Bronchial epithelial cell (primary cell): ENCODE measurements at regions not wholly inside any gene's neighbourhood (a gene's known extent, or its start where the extent isn't known, plus 50 kb on each side); places are given as distances from the start of the nearest gene placed in this dataset.

Experiments used
- DNase-seq: peaks from one replicate; pipeline ENCODE4 v3.0.0-alpha.2; 2010; ENCODE audit warnings: low read depth
- FAIRE-seq: peaks from 2 replicates; lab custom pipeline; 2011; peaks lifted over from hg19 to GRCh38; lab: Jason Lieb, UNC
- H3K27me3 ChIP-seq: 2 replicates; pipeline ENCODE4 v1.5.1; 2011; ENCODE audit warnings: low read length; ENCODE audit not compliant: control insufficient read depth, insufficient read depth
- H3K36me3 ChIP-seq: 2 replicates; pipeline ENCODE4 v1.5.1; 2011; ENCODE audit warnings: low read length; ENCODE audit not compliant: control insufficient read depth, insufficient read depth
- H3K4me3 ChIP-seq: 2 replicates; pipeline ENCODE4 v1.5.1; 2011; ENCODE audit warnings: mild to moderate bottlenecking, low read depth, low read length, control low read depth
- TF ChIP-seq, protein P1 (sequence below): IDR thresholded peaks from 2 replicates; pipeline ENCODE4 v1.5.1; 2011; ENCODE audit warnings: mild to moderate bottlenecking, moderate library complexity, low read length, control low read depth, inconsistent platforms; ENCODE audit not compliant: insufficient read depth, severe bottlenecking

DNA sequence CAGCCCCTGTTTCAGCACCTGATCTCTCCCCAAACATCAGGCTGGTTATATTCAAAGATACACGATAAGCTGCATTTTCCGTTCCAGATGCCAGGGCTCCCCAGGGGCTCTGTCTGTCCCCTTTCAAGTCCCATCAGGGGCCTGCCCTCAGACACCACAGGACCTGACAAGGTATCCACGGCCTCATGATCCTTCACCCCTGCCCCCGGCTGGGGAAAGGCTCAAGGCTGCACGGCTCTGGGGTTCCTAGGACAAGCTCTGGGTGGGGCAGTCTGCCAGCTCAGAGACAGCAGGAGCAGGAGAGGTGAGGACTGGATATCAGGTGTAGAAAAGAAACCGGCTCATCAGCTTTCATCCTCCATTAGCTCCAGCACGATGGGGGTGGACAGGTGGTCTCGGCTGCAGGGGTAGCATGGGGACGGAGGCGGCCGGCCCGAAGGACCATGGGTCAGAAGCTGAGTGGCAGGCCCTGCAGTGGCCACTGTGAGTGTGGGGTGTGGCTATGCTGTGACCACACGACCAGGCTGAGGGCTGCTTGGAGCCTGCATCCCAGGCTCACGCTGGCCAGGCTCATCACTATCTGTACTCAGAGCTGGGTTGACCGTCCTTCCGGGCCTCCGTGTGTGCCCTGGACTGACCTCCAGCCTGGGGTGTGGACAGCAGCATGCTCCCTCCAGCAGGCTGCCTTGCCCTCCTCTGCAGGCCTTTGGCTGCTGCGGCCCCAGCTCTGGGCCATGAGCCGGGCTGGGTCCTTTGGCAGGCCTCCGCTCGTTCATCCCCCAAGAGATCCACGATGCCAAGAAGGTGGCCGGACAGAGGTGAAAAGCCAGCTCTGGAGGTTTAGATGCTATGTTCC lies 386.2 kb downstream of the THBS2 start:
- no peak for FAIRE-seq
- no peak for DNase-seq
- H3K4me3 ChIP-seq = no peak overlapping the region
- no peaks in the 10 kb centered on the region for H3K36me3 ChIP-seq
- no peaks in the 10 kb centered on the region for H3K27me3 ChIP-seq
- TF ChIP-seq, protein P1, sequence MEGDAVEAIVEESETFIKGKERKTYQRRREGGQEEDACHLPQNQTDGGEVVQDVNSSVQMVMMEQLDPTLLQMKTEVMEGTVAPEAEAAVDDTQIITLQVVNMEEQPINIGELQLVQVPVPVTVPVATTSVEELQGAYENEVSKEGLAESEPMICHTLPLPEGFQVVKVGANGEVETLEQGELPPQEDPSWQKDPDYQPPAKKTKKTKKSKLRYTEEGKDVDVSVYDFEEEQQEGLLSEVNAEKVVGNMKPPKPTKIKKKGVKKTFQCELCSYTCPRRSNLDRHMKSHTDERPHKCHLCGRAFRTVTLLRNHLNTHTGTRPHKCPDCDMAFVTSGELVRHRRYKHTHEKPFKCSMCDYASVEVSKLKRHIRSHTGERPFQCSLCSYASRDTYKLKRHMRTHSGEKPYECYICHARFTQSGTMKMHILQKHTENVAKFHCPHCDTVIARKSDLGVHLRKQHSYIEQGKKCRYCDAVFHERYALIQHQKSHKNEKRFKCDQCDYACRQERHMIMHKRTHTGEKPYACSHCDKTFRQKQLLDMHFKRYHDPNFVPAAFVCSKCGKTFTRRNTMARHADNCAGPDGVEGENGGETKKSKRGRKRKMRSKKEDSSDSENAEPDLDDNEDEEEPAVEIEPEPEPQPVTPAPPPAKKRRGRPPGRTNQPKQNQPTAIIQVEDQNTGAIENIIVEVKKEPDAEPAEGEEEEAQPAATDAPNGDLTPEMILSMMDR = no peak

DNA sequence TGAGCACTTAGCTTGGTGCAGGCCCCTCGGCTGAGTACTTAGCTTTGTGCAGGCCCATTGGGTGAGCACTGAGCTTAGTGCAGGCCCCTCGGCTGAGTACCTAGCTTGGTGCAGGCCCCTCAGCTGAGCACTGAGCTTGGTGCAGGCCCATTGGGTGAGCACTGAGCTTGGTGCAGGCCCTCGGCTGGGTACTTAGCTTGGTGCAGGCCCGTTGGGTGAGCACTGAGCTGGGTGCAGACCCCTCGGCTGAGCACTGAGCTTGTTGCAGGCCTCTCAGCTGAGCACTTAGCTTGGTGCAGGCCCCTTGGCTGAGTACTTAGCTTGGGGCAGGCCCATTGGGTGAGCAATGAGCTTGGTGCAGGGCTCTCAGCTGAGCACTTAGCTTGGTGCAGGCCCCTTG lies 387.1 kb downstream of the THBS2 start:
- TF ChIP-seq, protein P1 = no peak
- no peak for DNase-seq
- FAIRE-seq = no peak
- H3K36me3 ChIP-seq = no peaks in the 10 kb centered on the region
- no peaks in the 10 kb centered on the region for H3K27me3 ChIP-seq
- no peak overlapping the region for H3K4me3 ChIP-seq

DNA sequence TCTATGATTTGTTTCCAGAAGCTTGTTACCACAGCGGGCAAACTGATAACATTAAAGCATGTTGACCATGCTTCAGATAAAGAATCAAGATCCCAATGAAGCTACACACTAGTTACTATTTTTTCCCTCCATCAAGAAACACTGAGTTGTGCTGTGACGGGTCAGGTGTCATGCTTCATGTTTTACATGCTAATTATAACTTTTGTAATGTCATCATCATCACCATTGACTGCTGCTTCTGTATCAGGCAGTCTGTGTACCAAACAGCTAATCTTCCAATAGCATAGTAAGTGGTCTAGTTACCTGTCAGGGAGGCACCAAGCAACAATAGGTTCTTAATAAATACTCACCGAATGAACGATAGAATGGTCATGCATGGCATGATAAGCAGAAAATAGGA lies 388.1 kb downstream of the THBS2 start:
- no peaks in the 10 kb centered on the region for H3K36me3 ChIP-seq
- FAIRE-seq (no peak), DNase-seq (no peak)
- H3K27me3 ChIP-seq = no peaks in the 10 kb centered on the region
- no peak overlapping the region for H3K4me3 ChIP-seq
- TF ChIP-seq, protein P1 = no peak

DNA sequence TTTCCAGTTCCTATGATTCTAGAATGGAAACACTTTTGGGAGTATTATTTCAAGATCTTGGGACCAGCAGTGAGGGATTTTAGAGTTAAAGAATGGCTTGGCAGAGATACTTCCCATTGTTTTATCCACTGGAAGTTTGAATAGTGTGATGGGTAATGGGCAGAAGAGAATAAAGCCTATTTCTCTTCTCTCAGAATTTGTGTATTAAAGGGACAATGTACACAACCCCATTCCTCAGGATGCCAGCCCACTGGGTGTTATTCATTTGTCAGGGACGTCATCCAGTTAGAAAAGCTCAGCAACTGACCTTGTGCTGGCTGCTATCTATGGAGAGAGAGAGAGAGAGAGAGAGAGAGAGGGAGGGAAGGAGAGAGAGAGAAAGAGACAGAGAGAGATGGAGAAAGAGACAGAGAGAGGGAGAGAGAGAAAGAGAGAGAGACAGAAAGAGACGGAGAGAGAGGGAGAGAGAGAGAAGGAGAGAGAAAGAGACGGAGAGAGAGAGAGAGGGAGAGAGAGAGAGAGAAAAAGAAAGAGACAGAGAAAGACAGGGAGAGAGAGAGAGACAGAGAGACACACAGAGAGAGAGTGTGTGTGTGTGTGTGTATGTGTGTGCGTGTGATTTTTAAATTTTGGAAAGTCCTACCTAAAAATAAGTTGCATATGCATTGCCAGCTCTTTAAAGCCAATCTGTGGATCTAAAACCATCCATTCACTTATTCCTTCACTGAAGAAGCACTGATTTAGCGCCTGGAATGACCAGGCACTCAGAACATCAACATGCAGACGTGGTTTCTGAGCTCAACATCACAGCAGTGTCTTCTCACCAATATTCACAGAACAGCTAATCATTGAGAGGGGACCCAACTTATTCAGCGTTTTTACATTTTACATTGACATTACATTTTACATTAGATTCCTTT lies 388.8 kb downstream of the THBS2 start:
- no peak for FAIRE-seq
- DNase-seq = no peak

DNA sequence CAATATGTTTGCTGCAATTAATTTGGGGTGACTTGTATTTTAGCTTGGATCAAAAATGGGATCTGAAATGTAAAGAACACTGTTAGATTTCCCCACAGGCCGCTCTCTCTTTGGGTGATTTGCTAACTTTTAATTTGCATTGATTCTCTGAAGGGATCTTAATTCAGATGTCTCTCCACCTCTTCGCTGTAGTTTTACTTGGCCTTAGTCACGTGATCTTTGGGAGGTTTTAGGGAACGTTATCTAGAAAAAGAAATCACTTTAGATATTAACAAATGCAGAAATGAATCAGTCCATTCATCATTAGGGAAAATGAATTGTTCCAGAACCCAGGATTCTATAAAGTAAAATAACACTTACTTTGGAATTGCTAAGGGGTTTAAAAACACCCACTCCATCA lies 390.2 kb downstream of the THBS2 start:
- no peaks in the 10 kb centered on the region for H3K27me3 ChIP-seq
- no peak overlapping the region for H3K4me3 ChIP-seq
- FAIRE-seq (no peak), DNase-seq (no peak)
- TF ChIP-seq, protein P1 = no peak
- H3K36me3 ChIP-seq = no peaks in the 10 kb centered on the region

More for the DNA sequence above, 388.8 kb downstream of the THBS2 start:
- no peak overlapping the region for H3K4me3 ChIP-seq
- no peaks in the 10 kb centered on the region for H3K36me3 ChIP-seq
- TF ChIP-seq, protein P1 = no peak
- no peaks in the 10 kb centered on the region for H3K27me3 ChIP-seq
